ENCODE measurements at regions not wholly inside any gene's neighbourhood (a gene's known extent, or its start where the extent isn't known, plus 50 kb on each side); places are given as distances from the start of the nearest gene placed in this dataset.

DNA sequence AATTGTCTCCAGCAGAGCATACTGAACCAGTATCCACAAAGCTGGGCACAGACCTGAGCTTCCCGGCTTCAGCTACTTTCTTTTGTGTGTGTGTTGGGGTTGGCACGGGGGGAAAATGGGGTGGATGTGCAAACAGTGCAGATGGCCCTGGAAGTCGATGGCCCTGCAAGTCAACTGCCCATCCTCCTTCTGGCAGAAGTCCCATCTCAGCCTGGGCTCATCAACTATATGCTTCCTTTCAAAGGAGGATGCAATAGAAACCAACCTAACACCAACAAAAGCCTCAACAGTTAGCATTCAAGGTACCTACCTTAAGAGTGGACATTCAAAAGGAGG lies 55.7 kb downstream of the SOX9 start:
- TF ChIP-seq, protein P1, sequence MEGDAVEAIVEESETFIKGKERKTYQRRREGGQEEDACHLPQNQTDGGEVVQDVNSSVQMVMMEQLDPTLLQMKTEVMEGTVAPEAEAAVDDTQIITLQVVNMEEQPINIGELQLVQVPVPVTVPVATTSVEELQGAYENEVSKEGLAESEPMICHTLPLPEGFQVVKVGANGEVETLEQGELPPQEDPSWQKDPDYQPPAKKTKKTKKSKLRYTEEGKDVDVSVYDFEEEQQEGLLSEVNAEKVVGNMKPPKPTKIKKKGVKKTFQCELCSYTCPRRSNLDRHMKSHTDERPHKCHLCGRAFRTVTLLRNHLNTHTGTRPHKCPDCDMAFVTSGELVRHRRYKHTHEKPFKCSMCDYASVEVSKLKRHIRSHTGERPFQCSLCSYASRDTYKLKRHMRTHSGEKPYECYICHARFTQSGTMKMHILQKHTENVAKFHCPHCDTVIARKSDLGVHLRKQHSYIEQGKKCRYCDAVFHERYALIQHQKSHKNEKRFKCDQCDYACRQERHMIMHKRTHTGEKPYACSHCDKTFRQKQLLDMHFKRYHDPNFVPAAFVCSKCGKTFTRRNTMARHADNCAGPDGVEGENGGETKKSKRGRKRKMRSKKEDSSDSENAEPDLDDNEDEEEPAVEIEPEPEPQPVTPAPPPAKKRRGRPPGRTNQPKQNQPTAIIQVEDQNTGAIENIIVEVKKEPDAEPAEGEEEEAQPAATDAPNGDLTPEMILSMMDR (IDR thresholded peaks at IDR 0.05) = no peak
- no peak for TF ChIP-seq POLR2A (IDR thresholded peaks at IDR 0.05)

Data from thyroid gland (tissue), 4 donors.